ENCODE measurements at regions not wholly inside any gene's neighbourhood (a gene's known extent, or its start where the extent isn't known, plus 50 kb on each side); places are given as distances from the start of the nearest gene placed in this dataset.

DNA sequence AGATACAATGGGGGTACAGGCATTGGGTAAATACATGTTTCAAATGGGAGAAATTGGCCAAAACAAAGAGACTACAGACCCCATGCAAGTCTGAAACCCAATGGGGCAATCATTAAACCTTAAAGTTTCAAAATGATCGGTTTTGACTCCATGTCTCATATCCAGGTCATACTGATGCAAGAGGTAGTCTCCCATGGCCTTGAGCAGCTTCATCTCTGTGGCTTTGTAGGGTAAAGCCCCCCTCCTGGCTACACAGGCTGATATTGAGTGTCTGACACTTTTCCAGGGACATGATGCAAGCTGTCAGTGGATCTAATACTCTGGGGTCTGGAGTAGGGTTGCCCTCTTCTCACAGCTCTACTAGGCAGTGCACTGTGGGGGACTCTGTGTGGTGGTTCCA is 286.1 kb downstream of the LRRIQ3 start:
- TF ChIP-seq, protein P1, sequence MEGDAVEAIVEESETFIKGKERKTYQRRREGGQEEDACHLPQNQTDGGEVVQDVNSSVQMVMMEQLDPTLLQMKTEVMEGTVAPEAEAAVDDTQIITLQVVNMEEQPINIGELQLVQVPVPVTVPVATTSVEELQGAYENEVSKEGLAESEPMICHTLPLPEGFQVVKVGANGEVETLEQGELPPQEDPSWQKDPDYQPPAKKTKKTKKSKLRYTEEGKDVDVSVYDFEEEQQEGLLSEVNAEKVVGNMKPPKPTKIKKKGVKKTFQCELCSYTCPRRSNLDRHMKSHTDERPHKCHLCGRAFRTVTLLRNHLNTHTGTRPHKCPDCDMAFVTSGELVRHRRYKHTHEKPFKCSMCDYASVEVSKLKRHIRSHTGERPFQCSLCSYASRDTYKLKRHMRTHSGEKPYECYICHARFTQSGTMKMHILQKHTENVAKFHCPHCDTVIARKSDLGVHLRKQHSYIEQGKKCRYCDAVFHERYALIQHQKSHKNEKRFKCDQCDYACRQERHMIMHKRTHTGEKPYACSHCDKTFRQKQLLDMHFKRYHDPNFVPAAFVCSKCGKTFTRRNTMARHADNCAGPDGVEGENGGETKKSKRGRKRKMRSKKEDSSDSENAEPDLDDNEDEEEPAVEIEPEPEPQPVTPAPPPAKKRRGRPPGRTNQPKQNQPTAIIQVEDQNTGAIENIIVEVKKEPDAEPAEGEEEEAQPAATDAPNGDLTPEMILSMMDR (IDR thresholded peaks at IDR 0.05; ENCODE audit: extremely low read depth in 1 of 2, insufficient read depth in 1 of 2, low read depth in 1 of 2, low read length in 2 of 2), result no peak
- TF ChIP-seq POLR2A (IDR thresholded peaks at IDR 0.05; ENCODE audit: low read depth, low read length), result no peak
- TF ChIP-seq, protein P2, sequence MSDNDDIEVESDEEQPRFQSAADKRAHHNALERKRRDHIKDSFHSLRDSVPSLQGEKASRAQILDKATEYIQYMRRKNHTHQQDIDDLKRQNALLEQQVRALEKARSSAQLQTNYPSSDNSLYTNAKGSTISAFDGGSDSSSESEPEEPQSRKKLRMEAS (IDR thresholded peaks at IDR 0.05; ENCODE audit: insufficient read depth, insufficient read length), result no peak
- TF ChIP-seq EZH2 (IDR thresholded peaks at IDR 0.05; ENCODE audit: borderline replicate concordance, low read depth, low read length, severe bottlenecking), result no peak
- no peak for TF ChIP-seq MYC (IDR thresholded peaks at IDR 0.05; ENCODE audit: low read depth, low read length)
- no peak for TF ChIP-seq POLR2AphosphoS5 (IDR thresholded peaks at IDR 0.05; ENCODE audit: insufficient read depth, low read depth, low read length)
- no peak for TF ChIP-seq JUN (IDR thresholded peaks at IDR 0.05; ENCODE audit: borderline replicate concordance, insufficient read depth, insufficient read length, low read depth)

Data from endothelial cell of umbilical vein (primary cell).